ENCODE measurements at regions not wholly inside any gene's neighbourhood (a gene's known extent, or its start where the extent isn't known, plus 50 kb on each side); places are given as distances from the start of the nearest gene placed in this dataset.

GRCh38 chr2:21552981-21553380 lies 429.2 kb downstream of the TDRD15 start:
- no peak for ATAC-seq
- Mint-ChIP-seq H3K4me3 (no peak overlapping the region), H3K36me3 (no peaks in the 10 kb centered on the region), H3K27ac (no peak overlapping the region), H3K27me3 (no peaks in the 10 kb centered on the region), H3K9me3 (ENCODE audit: low read depth) (peaks cover 7% of the 10 kb centered on the region), H3K4me1 (no peaks in the 10 kb centered on the region)
- DNase-seq, result no peak
- CTCF ChIA-PET, result no interaction called here

GRCh38 chr2:21559351-21559750 lies 435.6 kb downstream of the TDRD15 start:
- H3K9me3 Mint-ChIP-seq (ENCODE audit: low read depth), result peaks cover 6% of the 10 kb centered on the region
- H3K27me3 Mint-ChIP-seq, result no peaks in the 10 kb centered on the region
- H3K4me3 Mint-ChIP-seq, result no peak overlapping the region
- no peaks in the 10 kb centered on the region for H3K4me1 Mint-ChIP-seq
- ATAC-seq (no peak), DNase-seq (no peak)
- CTCF ChIA-PET, result no interaction called here
- H3K27ac Mint-ChIP-seq, result no peak overlapping the region
- no peaks in the 10 kb centered on the region for H3K36me3 Mint-ChIP-seq

GRCh38 chr2:21561965-21562364 lies 438.2 kb downstream of the TDRD15 start:
- CTCF ChIA-PET, result no interaction called here

GRCh38 chr2:21567395-21567794 lies 443.6 kb downstream of the TDRD15 start:
- DNase-seq (no peak), ATAC-seq (no peak)
- H3K27ac Mint-ChIP-seq, result no peak overlapping the region
- no peaks in the 10 kb centered on the region for H3K27me3 Mint-ChIP-seq
- H3K36me3 Mint-ChIP-seq, result no peaks in the 10 kb centered on the region
- no peak overlapping the region for H3K4me3 Mint-ChIP-seq
- CTCF ChIA-PET, result no interaction called here
- H3K4me1 Mint-ChIP-seq, result no peaks in the 10 kb centered on the region
- peaks cover 6% of the 10 kb centered on the region for H3K9me3 Mint-ChIP-seq (ENCODE audit: low read depth)

More at GRCh38 chr2:21561965-21562364, 438.2 kb downstream of the TDRD15 start:
- no peak for DNase-seq
- H3K4me3 Mint-ChIP-seq, result no peak overlapping the region
- no peaks in the 10 kb centered on the region for H3K27me3 Mint-ChIP-seq
- H3K9me3 Mint-ChIP-seq (ENCODE audit: low read depth), result peaks cover 4% of the 10 kb centered on the region
- no peaks in the 10 kb centered on the region for H3K36me3 Mint-ChIP-seq
- no peak for ATAC-seq
- no peaks in the 10 kb centered on the region for H3K4me1 Mint-ChIP-seq
- no peak overlapping the region for H3K27ac Mint-ChIP-seq

- CTCF ChIA-PET, result no interaction called here
- no peaks in the 10 kb centered on the region for H3K4me1 Mint-ChIP-seq
- H3K27me3 Mint-ChIP-seq, result no peaks in the 10 kb centered on the region
- no peak overlapping the region for H3K4me3 Mint-ChIP-seq
- peaks cover 10% of the 10 kb centered on the region for H3K9me3 Mint-ChIP-seq (ENCODE audit: low read depth)
- no peak for DNase-seq
- no peak overlapping the region for H3K27ac Mint-ChIP-seq
- ATAC-seq, result no peak
- no peaks in the 10 kb centered on the region for H3K36me3 Mint-ChIP-seq
These were observed 447.9 kb downstream of the TDRD15 start for GRCh38 chr2:21571686-21572085.

GRCh38 chr2:21580391-21580790 lies 456.6 kb downstream of the TDRD15 start:
- Mint-ChIP-seq H3K36me3 (no peaks in the 10 kb centered on the region), H3K4me1 (no peaks in the 10 kb centered on the region), H3K27me3 (no peaks in the 10 kb centered on the region), H3K4me3 (no peak overlapping the region), H3K27ac (no peak overlapping the region), H3K9me3 (ENCODE audit: low read depth) (peaks cover 10% of the 10 kb centered on the region)
- DNase-seq (no peak), ATAC-seq (no peak)
- CTCF ChIA-PET, result no interaction called here

- H3K4me3 Mint-ChIP-seq, result no peak overlapping the region
- peaks cover 9% of the 10 kb centered on the region for H3K9me3 Mint-ChIP-seq (ENCODE audit: low read depth)
- no peaks in the 10 kb centered on the region for H3K36me3 Mint-ChIP-seq
- ATAC-seq (no peak), DNase-seq (no peak)
- no peaks in the 10 kb centered on the region for H3K4me1 Mint-ChIP-seq
- no peak overlapping the region for H3K27ac Mint-ChIP-seq
- CTCF ChIA-PET, result no interaction called here
- H3K27me3 Mint-ChIP-seq, result no peaks in the 10 kb centered on the region
These were observed 462.1 kb downstream of the TDRD15 start for GRCh38 chr2:21585881-21586280.

GRCh38 chr2:21590026-21590690 lies 466.4 kb downstream of the TDRD15 start:
- Mint-ChIP-seq H3K4me3 (no peak overlapping the region), H3K36me3 (no peaks in the 10 kb centered on the region), H3K27me3 (no peaks in the 10 kb centered on the region), H3K4me1 (no peaks in the 10 kb centered on the region), H3K27ac (no peak overlapping the region), H3K9me3 (ENCODE audit: low read depth) (peaks cover 9% of the 10 kb centered on the region)
- DNase-seq (no peak), ATAC-seq (no peak)
- CTCF ChIA-PET, result no interaction called here

- CTCF ChIA-PET, result no interaction called here
- H3K9me3 Mint-ChIP-seq (ENCODE audit: low read depth), result peaks cover 10% of the 10 kb centered on the region
- H3K4me3 Mint-ChIP-seq, result no peak overlapping the region
- no peak for ATAC-seq
- no peak for DNase-seq
- no peak overlapping the region for H3K27ac Mint-ChIP-seq
- no peaks in the 10 kb centered on the region for H3K4me1 Mint-ChIP-seq
- H3K27me3 Mint-ChIP-seq, result no peaks in the 10 kb centered on the region
- no peaks in the 10 kb centered on the region for H3K36me3 Mint-ChIP-seq
These were observed 468.2 kb downstream of the TDRD15 start for GRCh38 chr2:21591926-21592325.

- H3K4me3 Mint-ChIP-seq, result no peak overlapping the region
- CTCF ChIA-PET, result no interaction called here
- no peaks in the 10 kb centered on the region for H3K36me3 Mint-ChIP-seq
- DNase-seq (no peak), ATAC-seq (no peak)
- no peaks in the 10 kb centered on the region for H3K27me3 Mint-ChIP-seq
- no peak overlapping the region for H3K27ac Mint-ChIP-seq
- no peaks in the 10 kb centered on the region for H3K4me1 Mint-ChIP-seq
- H3K9me3 Mint-ChIP-seq (ENCODE audit: low read depth), result peaks cover 5% of the 10 kb centered on the region
These were observed 475.6 kb downstream of the TDRD15 start for GRCh38 chr2:21599417-21599816.

GRCh38 chr2:21602789-21603188 lies 479.0 kb downstream of the TDRD15 start:
- DNase-seq (no peak), ATAC-seq (no peak)
- CTCF ChIA-PET, result no interaction called here
- no peaks in the 10 kb centered on the region for H3K4me1 Mint-ChIP-seq
- H3K4me3 Mint-ChIP-seq, result no peak overlapping the region
- H3K9me3 Mint-ChIP-seq (ENCODE audit: low read depth), result peaks cover 7% of the 10 kb centered on the region
- no peaks in the 10 kb centered on the region for H3K36me3 Mint-ChIP-seq
- no peak overlapping the region for H3K27ac Mint-ChIP-seq
- no peaks in the 10 kb centered on the region for H3K27me3 Mint-ChIP-seq

- no peaks in the 10 kb centered on the region for H3K36me3 Mint-ChIP-seq
- CTCF ChIA-PET, result no interaction called here
- no peak for ATAC-seq
- no peaks in the 10 kb centered on the region for H3K4me1 Mint-ChIP-seq
- H3K27me3 Mint-ChIP-seq, result no peaks in the 10 kb centered on the region
- H3K27ac Mint-ChIP-seq, result no peak overlapping the region
- no peak for DNase-seq
- no peak overlapping the region for H3K4me3 Mint-ChIP-seq
- H3K9me3 Mint-ChIP-seq (ENCODE audit: low read depth), result peaks cover 9% of the 10 kb centered on the region
These were observed 483.8 kb downstream of the TDRD15 start for GRCh38 chr2:21607572-21607971.

GRCh38 chr2:21610304-21610703 lies 486.5 kb downstream of the TDRD15 start:
- peaks cover 11% of the 10 kb centered on the region for H3K9me3 Mint-ChIP-seq (ENCODE audit: low read depth)
- no peak for ATAC-seq
- H3K27me3 Mint-ChIP-seq, result no peaks in the 10 kb centered on the region
- no peak overlapping the region for H3K27ac Mint-ChIP-seq
- CTCF ChIA-PET, result no interaction called here
- DNase-seq, result no peak
- no peaks in the 10 kb centered on the region for H3K4me1 Mint-ChIP-seq
- H3K36me3 Mint-ChIP-seq, result no peaks in the 10 kb centered on the region
- H3K4me3 Mint-ChIP-seq, result no peak overlapping the region

GRCh38 chr2:21617885-21618434 lies 494.2 kb downstream of the TDRD15 start:
- ATAC-seq (no peak), DNase-seq (no peak)
- H3K4me3 Mint-ChIP-seq, result no peak overlapping the region
- H3K27ac Mint-ChIP-seq, result no peak overlapping the region
- H3K27me3 Mint-ChIP-seq, result no peaks in the 10 kb centered on the region
- no peaks in the 10 kb centered on the region for H3K36me3 Mint-ChIP-seq
- no peaks in the 10 kb centered on the region for H3K4me1 Mint-ChIP-seq
- H3K9me3 Mint-ChIP-seq (ENCODE audit: low read depth), result peaks cover 10% of the 10 kb centered on the region
- CTCF ChIA-PET, result no interaction called here

GRCh38 chr2:21620771-21621170 lies 497.0 kb downstream of the TDRD15 start:
- no peak overlapping the region for H3K4me3 Mint-ChIP-seq
- H3K36me3 Mint-ChIP-seq, result no peaks in the 10 kb centered on the region

More at GRCh38 chr2:21620771-21621170, 497.0 kb downstream of the TDRD15 start:
- Mint-ChIP-seq H3K4me1 (no peaks in the 10 kb centered on the region), H3K27ac (no peak overlapping the region), H3K9me3 (ENCODE audit: low read depth) (peaks cover 8% of the 10 kb centered on the region), H3K27me3 (no peaks in the 10 kb centered on the region)
- no peak for DNase-seq
- CTCF ChIA-PET, result no interaction called here
- ATAC-seq, result no peak

Measured in activated CD8-positive, alpha-beta memory T cell treated with anti-CD3 and anti-CD28 coated beads, Interleukin-2, amount 10 ng/mL, durations not matched to agents 7 days and 5 days (primary cell).